ENCODE measurements at regions not wholly inside any gene's neighbourhood (a gene's known extent, or its start where the extent isn't known, plus 50 kb on each side); places are given as distances from the start of the nearest gene placed in this dataset.

DNA sequence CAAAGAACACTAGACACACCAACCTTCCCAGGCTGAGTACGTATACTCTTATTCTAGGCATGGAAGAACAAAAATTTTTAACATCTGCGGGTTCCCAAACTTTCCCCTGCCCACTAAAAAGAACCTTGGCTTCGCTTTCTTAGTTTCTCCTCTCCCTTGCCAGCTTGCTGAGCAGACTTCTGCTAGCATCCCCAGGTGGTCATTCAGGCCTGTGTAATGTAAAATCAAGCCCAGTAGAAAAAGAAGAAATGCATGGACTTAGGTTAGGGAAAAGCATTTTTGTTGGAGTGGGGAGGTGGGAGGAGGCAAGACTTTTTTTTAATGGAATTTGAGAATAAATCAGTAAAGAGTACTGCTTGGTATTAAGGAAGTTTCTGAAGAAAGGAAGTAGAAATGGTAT, 331.0 kb upstream of the TLE4 start:
- DNase-seq: no peak

DNA sequence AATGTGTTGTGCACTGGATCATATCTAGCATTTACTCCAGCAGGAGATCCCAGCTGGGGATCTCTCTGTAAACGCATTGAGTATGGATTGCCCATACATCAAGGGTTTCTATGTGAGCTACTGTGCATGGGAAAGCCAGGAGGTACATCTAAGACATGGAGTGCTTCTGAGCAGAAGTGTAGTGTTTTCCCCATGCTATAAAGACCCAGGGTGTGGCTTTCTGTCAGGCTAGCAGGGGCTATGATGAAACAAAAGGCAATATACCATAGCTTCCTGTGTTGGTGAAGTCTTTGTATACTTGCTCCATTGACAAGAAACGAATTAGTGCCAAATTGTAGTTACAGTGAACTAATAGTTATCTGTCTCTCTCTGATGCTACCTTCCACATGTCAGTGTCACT, 329.3 kb upstream of the TLE4 start:
- no peak for DNase-seq

DNA sequence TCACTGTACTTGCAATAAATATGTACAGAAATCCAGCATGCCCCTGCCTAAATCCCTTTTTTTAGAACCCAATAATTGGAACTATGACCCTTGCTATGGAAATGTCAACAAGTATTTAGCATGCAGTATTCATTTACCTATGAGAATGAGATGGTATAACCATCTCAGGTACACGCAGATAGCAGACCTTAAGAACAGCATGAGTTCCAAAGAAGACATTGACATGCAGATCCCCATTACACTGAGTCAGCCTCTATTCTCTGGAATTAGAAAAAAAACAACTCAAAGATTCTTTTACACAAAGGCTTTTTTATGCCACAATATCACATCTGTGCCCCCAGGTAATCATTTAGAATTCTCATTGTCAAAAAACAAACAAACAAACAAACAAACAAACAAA, 325.6 kb upstream of the TLE4 start:
- DNase-seq: no peak

DNA sequence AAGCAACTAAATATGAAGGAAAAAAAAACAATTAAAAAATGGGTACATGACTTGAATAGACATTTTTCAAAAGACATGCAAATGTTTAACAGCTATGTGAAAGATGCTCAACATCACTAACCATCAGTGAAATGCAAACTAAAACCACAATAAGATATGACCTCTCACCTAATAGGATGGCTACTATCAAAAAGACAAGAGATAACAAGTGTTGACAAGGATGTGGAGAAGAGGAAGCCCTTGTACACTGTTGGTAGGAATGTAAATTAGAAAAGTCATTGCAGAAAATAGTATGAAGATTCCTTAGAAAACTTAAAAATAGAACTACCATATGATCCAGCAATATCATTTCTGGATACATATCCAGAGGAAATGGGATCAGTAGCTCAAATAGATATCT, 324.7 kb upstream of the TLE4 start:
- DNase-seq: no peak

DNA sequence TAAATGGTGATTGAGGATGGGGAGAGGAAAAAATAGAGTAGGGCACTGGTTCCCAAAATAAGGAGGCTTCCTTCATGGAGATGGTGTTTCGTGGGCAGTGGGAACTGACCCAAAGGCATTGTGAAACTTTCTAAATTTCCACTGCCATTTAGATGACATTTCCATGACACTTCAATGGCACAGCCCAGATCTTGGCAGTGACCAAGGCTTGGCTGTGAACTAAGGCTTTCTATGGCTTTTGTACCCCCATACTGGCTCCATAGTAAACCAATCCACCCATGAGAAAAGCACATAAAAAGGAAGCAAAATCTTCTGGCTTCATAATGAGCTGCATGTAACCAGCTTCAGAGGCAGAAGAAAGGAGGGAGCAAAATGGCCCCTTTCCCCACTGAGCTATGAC, 321.0 kb upstream of the TLE4 start:
- no peak for DNase-seq

DNA sequence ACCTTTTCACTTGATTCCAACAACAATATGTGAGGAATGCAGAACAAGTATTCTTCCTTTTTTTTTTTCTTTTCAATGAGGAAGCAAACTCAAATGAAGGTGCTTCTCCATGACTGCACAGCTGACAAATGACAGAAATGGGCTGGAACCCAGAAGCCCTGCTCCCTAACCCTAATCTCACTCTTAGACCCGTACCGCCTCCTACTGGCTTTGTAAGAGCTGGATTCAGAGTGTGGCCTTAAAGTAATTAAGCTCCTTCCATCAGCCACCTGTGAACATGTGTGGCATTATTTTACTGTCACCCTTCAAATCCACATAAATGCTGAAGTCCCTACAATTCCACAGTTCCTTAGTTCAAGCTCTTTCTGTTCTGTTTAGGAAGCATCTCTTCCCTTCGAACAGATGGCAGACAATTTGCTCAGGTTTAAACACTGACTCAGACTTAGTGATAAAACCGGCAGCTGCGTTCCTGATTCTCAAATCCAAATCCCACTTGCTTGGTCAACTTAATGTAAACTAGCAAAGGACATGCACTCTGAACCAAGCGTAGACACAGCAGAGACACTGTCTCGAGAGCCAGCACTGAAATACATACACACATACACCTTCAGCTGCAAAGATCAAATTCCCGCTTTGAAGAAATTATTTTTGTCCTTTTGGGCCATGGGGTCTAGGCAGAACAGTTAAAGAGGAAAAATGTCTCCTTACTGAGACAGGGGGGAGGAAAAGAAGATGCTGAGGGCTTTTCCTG, 316.7 kb upstream of the TLE4 start:
- peak; percentile 56 for DNase-seq

DNA sequence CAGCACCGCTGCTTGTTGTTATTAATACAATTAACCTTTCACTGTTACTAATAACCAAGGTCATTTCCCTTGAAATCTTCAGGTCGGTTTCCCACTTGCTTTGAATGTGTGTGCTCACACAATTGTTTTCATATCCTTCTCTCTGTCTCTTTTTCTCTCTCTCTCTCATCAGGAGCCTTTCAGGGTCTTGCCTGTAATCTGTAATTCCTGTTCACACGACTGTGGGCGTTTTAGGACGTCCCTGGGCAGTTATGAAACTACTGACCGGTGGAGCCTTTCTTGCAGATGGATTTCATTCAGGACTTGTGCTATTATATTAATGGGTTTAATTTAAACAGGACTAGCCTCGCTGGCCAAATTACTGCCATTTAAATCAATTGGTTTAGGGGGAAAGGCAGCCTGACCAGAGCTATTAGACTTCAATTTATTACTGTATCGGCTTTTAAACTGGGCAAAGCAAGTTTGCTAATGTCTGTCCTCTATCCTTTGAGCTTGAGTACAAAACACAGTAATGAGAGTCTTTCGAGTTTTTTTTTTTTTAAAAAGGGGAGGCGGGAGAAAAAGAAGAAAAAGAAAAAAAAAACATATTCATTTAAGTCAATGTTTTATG, 316.0 kb upstream of the TLE4 start:
- DNase-seq: peak; percentile 63

DNA sequence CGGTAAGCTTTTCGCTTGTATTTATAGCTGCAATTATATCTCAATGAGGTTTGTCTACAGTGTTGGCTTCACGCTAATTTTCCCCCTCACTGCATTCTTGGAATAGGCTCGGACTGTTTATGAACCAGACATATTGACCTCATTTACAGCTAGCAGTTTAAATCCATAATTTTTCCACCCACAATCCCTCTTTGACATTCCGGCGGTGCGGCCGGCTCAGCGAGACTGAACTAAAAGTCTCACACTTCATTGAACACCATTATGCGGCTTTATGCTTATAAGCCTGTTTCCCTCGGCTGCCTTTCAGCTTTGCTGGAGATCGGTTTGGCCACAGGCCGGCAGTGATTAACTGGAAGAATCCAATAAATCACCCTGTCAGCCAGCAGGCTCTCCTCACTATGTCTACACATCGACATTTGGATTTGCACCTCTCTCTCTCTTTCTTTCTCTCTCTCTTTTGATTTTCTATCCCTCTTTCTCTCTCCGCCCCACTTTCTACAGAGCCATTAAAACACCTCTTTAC, 315.0 kb upstream of the TLE4 start:
- DNase-seq: peak; percentile 97

DNA sequence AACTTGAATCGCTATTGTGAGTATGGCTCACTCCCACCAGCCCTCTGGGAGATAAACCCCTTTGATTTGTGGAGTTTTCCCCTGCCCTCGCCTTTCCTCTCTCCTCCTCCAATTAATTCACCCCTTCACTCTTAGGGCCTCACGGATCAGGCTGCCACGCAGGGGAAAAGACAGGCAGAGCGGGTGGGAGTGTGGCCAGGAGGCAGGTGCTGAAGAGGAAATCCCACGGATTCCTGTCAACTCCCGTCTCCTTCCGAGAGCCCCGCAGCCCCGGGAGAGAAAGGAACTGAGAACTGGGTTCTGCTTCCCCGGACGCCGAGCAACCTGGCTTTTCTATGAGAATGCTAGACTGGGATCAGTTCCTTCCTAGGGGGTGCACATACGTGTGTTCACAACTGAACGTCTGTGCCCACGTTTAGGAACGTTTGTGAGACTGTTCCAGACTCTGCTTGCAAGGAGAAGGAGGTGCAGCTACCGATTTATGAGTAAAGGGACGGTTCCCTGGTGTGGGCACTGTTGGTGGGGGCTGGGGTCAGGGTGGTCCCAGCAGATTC, 314.5 kb upstream of the TLE4 start:
- peak; percentile 87 for DNase-seq

DNA sequence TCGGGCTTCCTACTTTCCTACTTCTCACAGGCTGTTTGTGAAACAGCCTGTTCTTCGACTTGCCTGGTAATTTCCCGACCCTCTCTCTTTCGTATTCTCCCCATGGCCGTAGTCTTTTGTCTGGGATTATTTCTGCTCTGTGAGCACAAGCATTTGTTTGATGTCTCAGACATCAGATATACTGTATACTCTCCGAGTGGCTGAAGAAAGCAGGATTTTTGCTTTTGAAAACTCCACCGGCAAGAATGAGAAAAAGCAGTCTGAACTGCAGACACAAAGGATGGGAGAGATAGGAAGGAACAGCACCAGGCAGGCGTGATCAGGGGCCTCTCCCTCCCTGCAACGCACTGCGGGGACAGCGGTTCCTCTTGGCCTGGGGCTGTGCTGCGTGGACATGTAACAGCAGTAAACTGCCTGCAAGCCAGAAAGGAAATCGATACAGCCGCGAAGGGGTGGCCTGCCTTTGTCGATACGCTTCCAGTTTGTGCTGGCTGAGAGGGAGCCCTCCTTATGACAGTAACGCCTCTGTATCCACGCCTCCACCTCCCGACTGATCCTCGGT, 313.9 kb upstream of the TLE4 start:
- peak; percentile 83 for DNase-seq

DNA sequence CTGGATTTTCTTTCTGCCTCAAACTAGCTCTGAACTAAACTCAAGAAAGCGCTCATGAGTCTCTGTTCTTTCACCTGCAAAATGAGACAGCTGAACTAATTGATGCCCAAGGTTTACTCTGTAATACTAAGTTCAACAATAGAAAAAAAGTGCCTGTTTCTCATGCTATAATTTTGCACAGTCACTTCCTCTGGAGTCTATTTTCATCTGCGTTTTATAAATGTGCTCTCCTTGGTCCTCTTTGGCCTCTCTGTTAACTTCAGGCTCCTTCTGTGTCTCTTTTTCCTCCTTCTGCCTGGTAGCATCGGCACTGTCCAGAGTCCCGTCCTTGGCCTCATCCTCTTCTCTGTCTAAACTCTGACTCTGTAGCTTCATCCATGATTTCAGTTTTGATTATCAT, 311.9 kb upstream of the TLE4 start:
- no peak for DNase-seq

DNA sequence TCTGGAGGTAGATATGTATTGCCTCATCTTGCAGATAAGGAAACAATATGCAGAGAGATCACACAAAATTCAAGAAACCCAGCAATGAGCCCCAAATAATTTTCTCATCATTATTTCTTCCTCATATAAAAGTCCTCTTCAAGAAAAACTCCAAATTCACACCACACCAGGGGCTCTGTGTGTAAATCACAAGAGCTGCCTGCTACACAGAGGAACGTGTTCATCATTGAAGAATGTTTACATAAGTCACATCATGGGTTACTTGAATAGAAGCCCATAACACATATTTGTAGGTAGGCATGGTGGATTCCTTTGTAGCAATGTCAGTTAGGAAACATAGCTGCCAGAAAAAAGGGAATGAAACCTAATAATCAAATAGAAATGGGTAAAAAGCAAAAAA, 308.1 kb upstream of the TLE4 start:
- no peak for DNase-seq

DNA sequence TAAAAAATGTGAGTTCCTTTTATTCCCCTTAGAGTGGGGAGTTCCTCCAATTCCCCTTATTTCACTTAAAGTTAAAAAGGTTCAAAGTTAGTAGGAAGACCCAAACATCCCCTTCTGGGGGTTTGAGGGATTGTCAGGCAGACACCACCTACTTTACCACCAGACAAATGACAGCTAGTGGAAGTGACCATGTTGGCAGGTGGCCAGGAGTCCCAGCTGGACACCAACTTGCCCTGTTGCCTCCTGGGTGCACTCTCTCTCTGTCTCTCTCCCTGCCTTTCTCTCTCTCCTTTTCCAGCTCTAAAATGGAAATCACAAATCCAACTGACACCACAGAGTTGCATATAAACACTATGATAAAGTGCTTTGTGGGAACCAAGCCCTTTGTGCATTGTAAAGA, 307.7 kb upstream of the TLE4 start:
- no peak for DNase-seq

DNA sequence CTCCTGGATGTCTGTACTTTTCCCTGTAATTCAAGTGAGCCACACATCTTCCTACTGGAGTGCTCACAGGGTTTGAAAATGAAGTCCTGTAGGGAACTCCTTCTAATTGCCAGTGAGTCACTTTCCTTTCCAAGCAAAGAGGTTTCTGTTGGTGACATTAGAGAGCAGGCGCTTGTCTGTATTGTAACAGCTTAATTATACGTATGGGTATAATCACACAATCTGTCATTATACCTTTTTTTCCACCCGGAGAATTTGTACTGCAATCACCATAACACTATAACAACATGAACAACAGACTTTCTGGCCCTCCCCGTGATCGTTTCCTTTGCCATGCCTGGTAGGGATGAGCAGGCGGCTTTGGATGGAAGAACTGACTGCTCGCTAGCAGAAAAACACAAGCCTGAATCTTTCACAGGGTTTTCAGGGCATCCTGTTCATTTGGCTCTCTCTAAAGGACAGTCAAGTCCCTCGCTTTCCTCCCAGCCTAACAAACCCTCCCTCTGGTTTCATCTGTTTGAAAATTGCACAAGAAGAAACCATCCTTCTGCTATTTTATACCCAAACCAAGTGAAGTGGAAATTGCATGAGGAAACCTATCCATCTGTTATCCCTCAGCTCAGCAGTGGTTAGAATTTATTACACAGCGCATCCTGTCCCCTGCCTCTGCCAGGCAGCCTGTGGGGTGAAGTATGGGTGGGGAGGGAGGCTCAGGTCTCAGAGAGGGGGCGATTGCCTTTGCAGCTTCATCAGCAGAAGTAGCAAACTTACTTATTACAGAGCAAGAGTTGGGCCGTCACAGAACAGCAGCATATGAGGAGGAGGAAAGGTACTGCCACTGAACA, 307.0 kb upstream of the TLE4 start:
- DNase-seq: peak; percentile 35

DNA sequence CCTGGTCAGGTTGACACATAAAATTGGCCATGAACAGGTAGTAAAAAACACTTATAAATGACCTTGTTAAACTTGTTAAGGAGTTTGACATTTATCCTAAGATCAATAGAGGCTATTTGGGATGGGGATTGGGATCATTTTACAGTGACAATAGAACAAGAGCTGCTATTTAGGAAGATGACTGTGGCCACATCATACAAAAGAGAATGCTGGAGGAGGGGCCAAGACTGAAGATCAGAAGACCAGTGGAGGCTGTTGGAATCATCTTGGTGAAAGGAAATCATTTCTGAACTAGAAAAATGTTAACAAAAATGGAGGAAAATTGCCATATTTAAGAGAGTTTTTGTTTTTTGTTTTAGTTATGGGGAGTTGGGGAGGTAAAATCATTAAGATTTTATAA, 304.8 kb upstream of the TLE4 start:
- no peak for DNase-seq

DNA sequence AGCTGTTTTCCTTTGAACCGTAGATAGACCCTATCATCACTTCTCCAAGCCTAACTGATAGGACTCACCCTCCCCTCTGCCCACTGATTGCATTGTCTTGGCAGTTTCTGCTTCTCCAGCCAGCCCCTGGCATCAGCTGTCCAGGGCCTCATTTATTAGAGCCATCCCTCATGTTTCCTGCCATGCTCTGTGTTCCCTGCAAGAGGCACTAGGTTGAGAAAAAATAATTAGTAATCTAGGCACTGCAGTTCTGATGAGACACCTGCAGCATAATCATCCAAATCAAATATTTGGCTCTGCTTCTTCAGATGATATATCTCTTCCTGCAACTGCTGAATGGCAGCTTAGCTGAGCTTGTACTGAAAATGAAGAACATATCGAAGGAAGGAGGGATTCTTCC, 303.0 kb upstream of the TLE4 start:
- DNase-seq: no peak

DNA sequence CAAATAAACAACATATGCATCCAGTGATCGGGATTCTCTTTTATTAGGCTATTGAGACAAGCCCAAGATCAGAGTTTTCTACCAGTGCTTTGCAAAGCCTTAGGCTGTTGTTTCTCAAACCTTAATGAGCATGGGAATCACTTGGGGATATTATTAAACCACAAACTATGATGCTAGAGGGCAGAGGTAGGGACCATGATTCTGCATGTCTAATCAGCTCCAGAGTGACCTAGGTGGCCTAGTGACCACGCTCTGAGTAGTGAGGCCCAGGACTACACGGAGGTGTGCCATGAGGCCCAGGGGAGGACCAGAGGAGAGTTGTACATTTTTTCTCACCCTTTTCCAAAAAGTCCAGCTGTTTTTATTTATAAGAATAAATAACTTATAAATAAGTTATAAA, 298.5 kb upstream of the TLE4 start:
- DNase-seq: no peak

DNA sequence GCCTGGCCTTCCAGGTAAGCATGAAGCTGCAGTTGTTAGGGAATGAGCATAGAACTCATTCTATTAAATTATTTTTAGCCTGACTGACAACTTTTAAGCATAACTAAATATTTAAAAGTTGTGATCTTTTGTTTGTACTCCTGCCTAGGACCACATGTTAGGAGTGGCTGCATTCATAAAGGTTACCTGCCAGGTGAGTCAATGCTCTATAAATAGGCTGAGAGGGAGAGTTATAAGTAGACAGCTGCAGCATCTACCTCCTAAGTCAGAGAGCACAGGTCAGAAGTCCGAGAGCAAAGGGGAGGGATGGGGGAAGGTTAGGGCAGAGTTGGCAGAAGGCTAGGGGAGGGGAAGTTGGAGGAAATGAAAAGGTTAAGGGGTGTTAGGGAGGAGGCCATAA, 292.4 kb upstream of the TLE4 start:
- no peak for DNase-seq

DNA sequence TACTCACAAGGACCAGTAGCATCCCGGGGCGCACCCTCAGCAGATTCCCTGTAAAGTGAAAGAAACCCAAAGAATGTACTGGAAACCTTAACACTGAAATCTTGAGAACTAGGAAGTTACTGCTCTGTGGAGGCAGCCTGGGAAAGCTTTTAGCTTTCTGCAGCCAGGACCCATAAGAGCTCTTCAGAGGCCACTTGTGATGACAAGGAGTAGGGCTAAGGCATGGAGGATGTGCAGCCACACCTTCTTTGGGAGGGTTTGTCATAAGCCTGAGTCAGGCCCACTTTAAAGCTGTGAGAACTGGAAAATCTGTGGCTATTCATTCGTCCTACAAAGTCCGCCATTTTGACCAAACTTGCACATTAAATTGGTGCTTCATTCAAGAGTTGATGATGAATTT, 291.1 kb upstream of the TLE4 start:
- DNase-seq: no peak

DNA sequence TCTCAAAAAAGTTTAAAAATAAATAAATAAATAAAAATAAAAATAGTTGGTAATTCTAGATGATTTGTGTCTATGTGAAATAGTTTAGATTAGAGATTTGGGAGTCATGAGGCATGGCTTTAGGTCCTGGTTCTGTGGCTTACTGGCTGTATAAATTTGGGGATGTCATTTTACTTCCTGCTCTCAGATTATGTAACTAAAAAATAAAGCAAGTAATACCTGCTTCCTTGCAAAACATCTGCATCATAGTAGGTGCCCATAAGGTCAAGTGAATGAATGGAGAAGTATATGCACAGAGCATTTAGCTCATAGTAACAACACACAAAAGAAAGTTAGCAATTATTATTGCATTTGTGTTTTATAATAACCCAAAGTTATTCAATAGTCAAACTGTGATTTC, 287.7 kb upstream of the TLE4 start:
- DNase-seq: no peak

DNA sequence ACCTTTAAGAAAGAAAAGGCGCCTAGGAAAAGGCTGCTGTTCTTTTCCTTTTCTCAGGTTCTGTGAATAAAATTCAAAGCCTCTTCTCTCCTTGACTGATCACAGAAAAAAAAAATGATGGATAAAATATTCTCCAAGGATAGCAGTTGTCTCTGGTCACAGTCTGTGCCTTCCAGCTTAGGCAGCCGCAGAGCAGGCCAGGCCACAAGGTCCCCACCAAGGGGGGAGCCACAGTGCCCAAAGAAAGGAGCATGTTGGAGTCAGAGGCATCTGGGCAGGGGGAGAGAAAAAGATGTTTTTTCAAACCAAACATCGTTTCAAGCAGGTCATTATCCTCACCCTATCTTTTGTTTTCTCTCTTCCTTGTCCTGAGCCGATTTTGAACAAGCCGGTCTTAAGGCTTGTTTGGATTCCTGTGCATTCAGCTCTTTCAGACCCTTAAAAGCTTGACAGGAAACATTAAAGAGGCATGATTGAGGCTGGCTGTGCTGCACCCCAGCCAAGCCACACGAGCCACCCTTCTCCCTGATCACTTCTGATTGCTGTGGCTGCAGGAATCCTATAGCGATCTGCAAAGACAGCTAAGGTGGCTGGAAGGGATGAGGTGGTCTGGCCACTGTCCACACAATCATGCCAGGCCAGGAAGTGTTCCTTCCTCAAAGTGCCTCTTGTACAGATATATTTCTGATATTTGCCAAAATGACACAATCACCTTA, 284.6 kb upstream of the TLE4 start:
- DNase-seq: peak; percentile 26

DNA sequence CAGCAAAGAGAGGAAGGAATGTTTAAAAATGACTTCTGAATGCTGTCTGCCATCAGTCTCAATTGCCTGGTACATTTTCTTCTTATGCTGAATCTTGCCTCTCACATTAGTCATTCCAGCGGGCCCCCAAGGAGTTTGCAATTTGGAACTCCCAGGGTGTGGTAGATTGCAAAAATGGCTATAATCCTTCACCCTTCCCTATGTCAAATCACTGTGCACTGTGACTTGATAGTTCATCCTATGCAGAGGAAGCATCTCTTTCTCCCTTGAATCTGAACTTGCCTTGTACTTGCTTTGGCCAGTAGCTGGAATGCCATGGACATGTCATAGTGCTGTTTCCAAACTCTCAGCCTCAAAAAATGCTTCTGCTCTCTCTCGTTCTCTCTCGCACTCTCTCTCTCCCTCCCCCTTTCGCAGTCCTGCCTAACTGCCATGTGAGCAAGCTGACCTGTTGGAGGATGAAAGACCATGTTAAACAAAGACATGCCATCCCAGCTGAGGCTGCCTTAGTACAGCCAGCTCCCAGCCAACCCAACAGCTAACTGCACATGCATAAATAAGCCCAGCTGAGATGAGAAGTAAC, 284.0 kb upstream of the TLE4 start:
- DNase-seq: peak; percentile 38
